ENCODE measurements at regions not wholly inside any gene's neighbourhood (a gene's known extent, or its start where the extent isn't known, plus 50 kb on each side); places are given as distances from the start of the nearest gene placed in this dataset.

- H3K9me3 ChIP-seq (replicated peaks; ENCODE audit: low read length) = no peaks in the 10 kb centered on the region
- no peak overlapping the region for H3K4me2 ChIP-seq (ENCODE audit: low read length)
- no peak overlapping the region for H3K9ac ChIP-seq (ENCODE audit: low read depth, low read length)
- peaks cover 2% of the 10 kb centered on the region for H3K4me1 ChIP-seq (ENCODE audit: control insufficient read depth, insufficient read depth, low read length)
- H3K4me3 ChIP-seq (ENCODE audit: low read length) = no peak overlapping the region
- H3K27me3 ChIP-seq (ENCODE audit: control insufficient read depth, insufficient read depth, low read length) = no peaks in the 10 kb centered on the region
- peaks cover 22% of the 10 kb centered on the region for H3K36me3 ChIP-seq (ENCODE audit: insufficient read depth, low read length)
Measured at GRCh38 chr16:14329727-14330350, 258.7 kb downstream of the MRTFB start.

GRCh38 chr16:14325502-14326401 is 254.6 kb downstream of the MRTFB start:
- Histone ChIP-seq H3K36me3 (ENCODE audit: insufficient read depth, low read length) (peaks cover 23% of the 10 kb centered on the region), H3K4me1 (ENCODE audit: control insufficient read depth, insufficient read depth, low read length) (peaks cover 6% of the 10 kb centered on the region), H3K4me3 (ENCODE audit: low read length) (no peak overlapping the region), H3K9ac (ENCODE audit: low read depth, low read length) (no peak overlapping the region), H3K9me3 (replicated peaks; ENCODE audit: low read length) (no peaks in the 10 kb centered on the region), H3K4me2 (ENCODE audit: low read length) (no peak overlapping the region), H3K27me3 (ENCODE audit: control insufficient read depth, insufficient read depth, low read length) (no peaks in the 10 kb centered on the region)

GRCh38 chr16:14324581-14324980 is 253.5 kb downstream of the MRTFB start:
- Histone ChIP-seq H3K4me2 (ENCODE audit: low read length) (no peak overlapping the region), H3K9ac (ENCODE audit: low read depth, low read length) (no peak overlapping the region), H3K27me3 (ENCODE audit: control insufficient read depth, insufficient read depth, low read length) (no peaks in the 10 kb centered on the region), H3K36me3 (ENCODE audit: insufficient read depth, low read length) (peaks cover 23% of the 10 kb centered on the region), H3K9me3 (replicated peaks; ENCODE audit: low read length) (no peaks in the 10 kb centered on the region), H3K4me1 (ENCODE audit: control insufficient read depth, insufficient read depth, low read length) (peaks cover 6% of the 10 kb centered on the region), H3K4me3 (ENCODE audit: low read length) (no peak overlapping the region)

GRCh38 chr16:14322186-14322585 is 251.1 kb downstream of the MRTFB start:
- Histone ChIP-seq H3K4me3 (ENCODE audit: low read length) (no peak overlapping the region), H3K36me3 (ENCODE audit: insufficient read depth, low read length) (peaks cover 14% of the 10 kb centered on the region)

GRCh38 chr16:14321542-14321941 is 250.4 kb downstream of the MRTFB start:
- Histone ChIP-seq H3K27me3 (ENCODE audit: control insufficient read depth, insufficient read depth, low read length) (no peaks in the 10 kb centered on the region), H3K36me3 (ENCODE audit: insufficient read depth, low read length) (peaks cover 14% of the 10 kb centered on the region), H3K4me3 (ENCODE audit: low read length) (no peak overlapping the region), H3K9me3 (replicated peaks; ENCODE audit: low read length) (no peaks in the 10 kb centered on the region), H3K4me2 (ENCODE audit: low read length) (no peak overlapping the region), H3K4me1 (ENCODE audit: control insufficient read depth, insufficient read depth, low read length) (peaks cover 11% of the 10 kb centered on the region), H3K9ac (ENCODE audit: low read depth, low read length) (no peak overlapping the region)

More at GRCh38 chr16:14322186-14322585, 251.1 kb downstream of the MRTFB start:
- Histone ChIP-seq H3K9me3 (replicated peaks; ENCODE audit: low read length) (no peaks in the 10 kb centered on the region), H3K9ac (ENCODE audit: low read depth, low read length) (no peak overlapping the region), H3K4me2 (ENCODE audit: low read length) (no peak overlapping the region), H3K4me1 (ENCODE audit: control insufficient read depth, insufficient read depth, low read length) (peaks cover 11% of the 10 kb centered on the region), H3K27me3 (ENCODE audit: control insufficient read depth, insufficient read depth, low read length) (no peaks in the 10 kb centered on the region)

- H3K9me3 ChIP-seq (replicated peaks; ENCODE audit: low read length) = no peaks in the 10 kb centered on the region
- H3K36me3 ChIP-seq (ENCODE audit: insufficient read depth, low read length) = peaks cover 7% of the 10 kb centered on the region
- no peak overlapping the region for H3K4me2 ChIP-seq (ENCODE audit: low read length)
- H3K9ac ChIP-seq (ENCODE audit: low read depth, low read length) = no peak overlapping the region
- no peak overlapping the region for H3K4me3 ChIP-seq (ENCODE audit: low read length)
- peaks cover 11% of the 10 kb centered on the region for H3K4me1 ChIP-seq (ENCODE audit: control insufficient read depth, insufficient read depth, low read length)
- H3K27me3 ChIP-seq (ENCODE audit: control insufficient read depth, insufficient read depth, low read length) = no peaks in the 10 kb centered on the region
Measured at GRCh38 chr16:14320406-14320805, 249.3 kb downstream of the MRTFB start.
